PC-9 (cell line): ENCODE measurements at regions not wholly inside any gene's neighbourhood (a gene's known extent, or its start where the extent isn't known, plus 50 kb on each side); places are given as distances from the start of the nearest gene placed in this dataset.
"Not testable (repeated sequence)": the region's sequence is repeated elsewhere in the genome, so short reads cannot be mapped to it uniquely, and the experiment has no call there.

Experiments
- EZH2 ChIP-seq: fragments of 200-600 bp; sonication (generic); IDR thresholded peaks from 2 replicates; pipeline ENCODE4 v1.8.0; 2017; ENCODE audit warnings: antibody characterized with exemption, low read depth
- TF ChIP-seq, protein P1 (sequence below): fragments of 200-600 bp; sonication (generic); conservative IDR thresholded peaks from 2 replicates; pipeline ENCODE4 v1.6.1; 2017; ENCODE audit warnings: mixed run types, antibody characterized with exemption, mild to moderate bottlenecking, moderate library complexity

DNA sequence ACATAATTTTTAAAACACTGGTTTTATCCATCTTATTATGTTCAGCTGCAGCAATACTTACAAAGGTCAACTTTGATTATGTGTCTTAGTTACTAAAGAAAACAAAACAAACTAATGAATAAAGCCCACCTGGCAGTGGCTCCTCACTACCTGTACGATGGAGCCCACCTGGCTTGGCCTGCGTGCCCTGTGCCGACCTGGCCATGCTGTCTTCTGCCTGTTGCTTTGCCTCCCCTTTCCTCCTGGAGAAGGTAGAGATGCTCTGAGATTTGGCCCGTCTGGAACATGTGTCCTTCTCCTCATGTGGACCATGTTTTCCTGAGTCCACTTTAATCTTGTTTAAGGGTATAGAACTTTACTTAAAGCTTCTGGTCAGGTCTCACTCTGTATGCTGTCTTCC is 1426.0 kb upstream of the DEFB115 start:
- TF ChIP-seq, protein P1, sequence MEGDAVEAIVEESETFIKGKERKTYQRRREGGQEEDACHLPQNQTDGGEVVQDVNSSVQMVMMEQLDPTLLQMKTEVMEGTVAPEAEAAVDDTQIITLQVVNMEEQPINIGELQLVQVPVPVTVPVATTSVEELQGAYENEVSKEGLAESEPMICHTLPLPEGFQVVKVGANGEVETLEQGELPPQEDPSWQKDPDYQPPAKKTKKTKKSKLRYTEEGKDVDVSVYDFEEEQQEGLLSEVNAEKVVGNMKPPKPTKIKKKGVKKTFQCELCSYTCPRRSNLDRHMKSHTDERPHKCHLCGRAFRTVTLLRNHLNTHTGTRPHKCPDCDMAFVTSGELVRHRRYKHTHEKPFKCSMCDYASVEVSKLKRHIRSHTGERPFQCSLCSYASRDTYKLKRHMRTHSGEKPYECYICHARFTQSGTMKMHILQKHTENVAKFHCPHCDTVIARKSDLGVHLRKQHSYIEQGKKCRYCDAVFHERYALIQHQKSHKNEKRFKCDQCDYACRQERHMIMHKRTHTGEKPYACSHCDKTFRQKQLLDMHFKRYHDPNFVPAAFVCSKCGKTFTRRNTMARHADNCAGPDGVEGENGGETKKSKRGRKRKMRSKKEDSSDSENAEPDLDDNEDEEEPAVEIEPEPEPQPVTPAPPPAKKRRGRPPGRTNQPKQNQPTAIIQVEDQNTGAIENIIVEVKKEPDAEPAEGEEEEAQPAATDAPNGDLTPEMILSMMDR = not testable (repeated sequence)
- not testable (repeated sequence) for TF ChIP-seq EZH2
